Uterus (tissue), 3 donors: ENCODE measurements at regions not wholly inside any gene's neighbourhood (a gene's known extent, or its start where the extent isn't known, plus 50 kb on each side); places are given as distances from the start of the nearest gene placed in this dataset.

Experiments used
- DNase-seq, 2 donors: peaks; one replicate each; pipeline ENCODE4 v3.0.0-alpha.2; 2019 to 2020
- H3K27ac ChIP-seq, 2 donors: fragments of 200-600 bp; sonication (generic); 1 replicate in 1 of 2; 2 replicates in 1 of 2; pipeline ENCODE4 v1.5.1; 2016 to 2018
- H3K27me3 ChIP-seq, 2 donors: fragments of 200-600 bp; sonication (generic); one replicate each; pipeline ENCODE4 v1.5.1; 2018 to 2019; ENCODE audit warnings: control low read depth in 1 of 2
- H3K36me3 ChIP-seq, 2 donors: fragments of 200-600 bp; sonication (generic); one replicate each; pipeline ENCODE4 v1.5.1; 2019; ENCODE audit warnings: control low read depth in 1 of 2
- H3K4me1 ChIP-seq, 2 donors: fragments of 200-600 bp; sonication (generic); one replicate each; pipeline ENCODE4 v1.5.1; 2018 to 2019; ENCODE audit warnings: control low read depth in 1 of 2
- H3K4me3 ChIP-seq, 2 donors: fragments of 200-600 bp; sonication (generic); 1 replicate in 1 of 2; 2 replicates in 1 of 2; pipeline ENCODE4 v1.5.1; 2018 to 2019; ENCODE audit warnings: mild to moderate bottlenecking in 1 of 2
- H3K9me3 ChIP-seq, 2 donors: fragments of 200-600 bp; sonication (generic); one replicate each; pipeline ENCODE4 v1.5.1; 2019; ENCODE audit warnings: control low read depth in 1 of 2
- CTCF ChIP-seq, 4 experiments: fragments of 200-600 bp in 2 of 4; fragments of 450-650 bp in 2 of 4; sonication (generic) in 2 of 4; IDR thresholded peaks; one replicate each; pipeline ENCODE4 v1.5.1; 2016 to 2019; ENCODE audit warnings: antibody characterized with exemption in 4 of 4, mild to moderate bottlenecking in 2 of 4, moderate library complexity in 1 of 4
- POLR2A ChIP-seq, 2 donors: fragments of 450-650 bp; IDR thresholded peaks; one replicate each; pipeline ENCODE4 v1.6.1; 2016; ENCODE audit warnings: antibody characterized with exemption in 2 of 2, mild to moderate bottlenecking in 1 of 2, moderate library complexity in 1 of 2
- intact Hi-C: fragments of 100-400 bp; cut with DNase I; formaldehyde crosslinking; loops from one replicate; pipeline ENCODE4 v1.15.1; 2023; ENCODE audit warnings: low total_unique reads
- donor health status: DM: yes; HTN: yes; CAD: no.

- TF ChIP-seq POLR2A (IDR thresholded peaks at IDR 0.05) (no peak), CTCF (IDR thresholded peaks at IDR 0.05) (no peak)
- H3K4me3 ChIP-seq, result no peak overlapping the region
- no peaks in the 10 kb centered on the region for H3K36me3 ChIP-seq
- H3K27ac ChIP-seq, result no peak overlapping the region
- no peak for DNase-seq
- no peaks in the 10 kb centered on the region for H3K4me1 ChIP-seq
- no peaks in the 10 kb centered on the region for H3K27me3 ChIP-seq
- intact Hi-C loops, result no loop called here
- H3K9me3 ChIP-seq, result no peaks in the 10 kb centered on the region
These were observed 145.5 kb upstream of the PFN2 start for GRCh38 chr3:150116196-150116595.

- H3K9me3 ChIP-seq, result no peaks in the 10 kb centered on the region
- no peaks in the 10 kb centered on the region for H3K27me3 ChIP-seq
- intact Hi-C loops, result no loop called here
- H3K4me1 ChIP-seq, result no peaks in the 10 kb centered on the region
- no peak overlapping the region for H3K27ac ChIP-seq
- no peak for TF ChIP-seq CTCF (IDR thresholded peaks at IDR 0.05)
- no peak for DNase-seq
- H3K36me3 ChIP-seq, result no peaks in the 10 kb centered on the region
- no peak overlapping the region for H3K4me3 ChIP-seq
These were observed 144.3 kb upstream of the PFN2 start for GRCh38 chr3:150114873-150115540.

GRCh38 chr3:150114273-150114672 lies 143.6 kb upstream of the PFN2 start:
- DNase-seq, result no peak
- Histone ChIP-seq H3K36me3 (no peaks in the 10 kb centered on the region), H3K27me3 (no peaks in the 10 kb centered on the region), H3K9me3 (no peaks in the 10 kb centered on the region), H3K4me3 (no peak overlapping the region), H3K27ac (no peak overlapping the region), H3K4me1 (no peaks in the 10 kb centered on the region)
- no peak for TF ChIP-seq CTCF (IDR thresholded peaks at IDR 0.05)
- no peak for TF ChIP-seq POLR2A (IDR thresholded peaks at IDR 0.05)
- intact Hi-C loops, result no loop called here

- Histone ChIP-seq H3K4me3 (no peak overlapping the region), H3K27ac (no peak overlapping the region), H3K9me3 (no peaks in the 10 kb centered on the region), H3K27me3 (no peaks in the 10 kb centered on the region), H3K4me1 (no peaks in the 10 kb centered on the region), H3K36me3 (no peaks in the 10 kb centered on the region)
- TF ChIP-seq POLR2A (IDR thresholded peaks at IDR 0.05) (no peak), CTCF (IDR thresholded peaks at IDR 0.05) (no peak)
- intact Hi-C loops, result no loop called here
- DNase-seq, result no peak
These were observed 139.4 kb upstream of the PFN2 start for GRCh38 chr3:150110097-150110496.

- Histone ChIP-seq H3K9me3 (no peaks in the 10 kb centered on the region), H3K27me3 (no peaks in the 10 kb centered on the region), H3K4me3 (no peak overlapping the region), H3K27ac (no peak overlapping the region), H3K4me1 (no peaks in the 10 kb centered on the region), H3K36me3 (no peaks in the 10 kb centered on the region)
- no peak for TF ChIP-seq POLR2A (IDR thresholded peaks at IDR 0.05)
- intact Hi-C loops, result no loop called here
- DNase-seq, result no peak
These were observed 136.9 kb upstream of the PFN2 start for GRCh38 chr3:150107429-150108175.
